GM20431 (cell line): ENCODE measurements at regions not wholly inside any gene's neighbourhood (a gene's known extent, or its start where the extent isn't known, plus 50 kb on each side); places are given as distances from the start of the nearest gene placed in this dataset.

Source experiments
- in situ Hi-C: fragments of 300-500 bp; cut with MseI, MboI; formaldehyde crosslinking; loops from one replicate; pipeline ENCODE4 v1.15.0; 2020; ENCODE audit warnings: low sequenced_read_pairs; ENCODE audit not compliant: unreplicated experiment

- in situ Hi-C loops = no loop called here
Measured at GRCh38 chr10:58017719-58018367, 249.9 kb downstream of the IPMK start.

DNA sequence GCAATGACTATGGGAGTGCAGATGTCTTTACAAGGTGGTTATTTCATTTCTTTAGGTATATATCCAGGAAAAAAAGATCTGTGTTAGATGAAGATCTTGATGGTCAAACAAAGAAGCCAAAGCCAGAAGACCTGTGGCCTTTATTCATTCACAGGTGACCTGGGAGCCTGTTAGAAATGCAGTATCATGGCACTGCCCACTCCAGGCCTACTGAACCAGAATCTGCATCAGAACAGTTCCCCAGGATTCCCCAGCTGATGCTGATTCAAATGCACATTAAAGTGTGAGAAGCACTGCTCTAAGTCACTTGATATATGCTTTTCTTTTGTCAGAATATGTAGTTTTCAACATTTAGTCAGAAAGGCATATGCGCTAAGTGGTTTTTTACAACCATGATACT, 251.1 kb downstream of the IPMK start:
- in situ Hi-C loops = no loop called here

DNA sequence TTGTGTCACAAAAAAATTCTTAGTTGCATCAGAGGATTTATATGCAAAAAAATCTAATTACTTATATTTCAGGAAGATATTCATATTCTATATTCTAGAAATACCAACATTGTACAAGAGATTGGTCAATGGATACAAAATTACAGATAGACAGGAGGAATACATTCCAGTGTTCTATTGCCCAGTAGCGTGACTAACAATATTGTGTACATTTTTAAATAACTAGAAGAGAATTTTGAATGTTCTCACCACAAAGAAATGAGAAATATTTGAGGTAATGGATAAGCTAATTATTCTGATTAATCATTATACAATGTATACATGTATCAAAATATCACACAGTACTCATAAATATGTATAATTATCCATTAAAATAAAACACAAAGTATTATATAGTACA, 253.3 kb downstream of the IPMK start:
- in situ Hi-C loops = no loop called here

DNA sequence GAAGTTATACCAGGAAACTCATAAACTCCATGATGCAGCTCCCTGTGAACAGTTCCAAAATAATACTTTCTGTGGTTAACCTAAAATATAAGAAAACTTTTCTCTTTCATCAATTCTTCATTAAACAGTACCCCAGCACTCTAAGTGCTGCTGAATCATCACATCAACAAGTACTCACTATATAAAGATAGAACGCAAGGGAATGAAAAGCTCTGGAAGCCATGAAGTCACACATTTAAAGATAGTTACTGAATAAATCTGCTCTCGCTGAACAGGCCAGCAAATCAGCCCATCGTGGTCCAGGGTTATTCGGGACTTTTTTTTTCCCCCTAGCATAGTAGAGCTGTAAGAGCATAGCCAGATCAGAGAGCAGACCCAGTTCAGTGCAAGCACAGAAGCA, 254.3 kb downstream of the IPMK start:
- in situ Hi-C loops = no loop called here

DNA sequence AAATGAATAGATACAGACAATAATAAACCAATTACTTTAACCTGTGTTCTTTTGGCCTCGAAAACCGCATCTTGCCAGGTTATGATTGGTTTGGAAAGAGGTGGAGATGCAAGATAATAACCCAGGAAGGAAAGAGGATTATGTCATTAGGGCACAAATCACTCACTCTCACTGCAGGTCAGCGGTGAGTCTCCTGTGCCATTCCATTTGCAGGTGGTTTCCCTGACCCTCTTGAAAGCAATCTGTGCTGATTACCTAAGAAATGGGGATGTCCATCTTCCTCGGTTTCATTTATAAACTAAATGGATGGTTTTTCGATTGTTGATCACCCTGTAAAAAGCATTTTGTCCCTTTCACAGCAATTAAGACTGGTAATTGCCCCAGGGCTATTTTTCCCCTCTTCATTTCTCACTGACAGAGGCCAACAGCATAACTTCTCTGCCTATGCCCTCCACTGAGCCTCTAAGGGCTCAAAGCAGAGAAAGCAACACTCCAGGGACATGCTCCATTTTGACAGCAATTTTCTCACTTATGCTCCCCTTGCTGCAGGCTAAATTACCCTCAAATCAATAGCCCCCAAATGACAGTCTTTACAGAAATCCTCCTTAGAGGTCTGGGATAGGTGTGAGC, 257.5 kb downstream of the IPMK start:
- in situ Hi-C loops = no loop called here

DNA sequence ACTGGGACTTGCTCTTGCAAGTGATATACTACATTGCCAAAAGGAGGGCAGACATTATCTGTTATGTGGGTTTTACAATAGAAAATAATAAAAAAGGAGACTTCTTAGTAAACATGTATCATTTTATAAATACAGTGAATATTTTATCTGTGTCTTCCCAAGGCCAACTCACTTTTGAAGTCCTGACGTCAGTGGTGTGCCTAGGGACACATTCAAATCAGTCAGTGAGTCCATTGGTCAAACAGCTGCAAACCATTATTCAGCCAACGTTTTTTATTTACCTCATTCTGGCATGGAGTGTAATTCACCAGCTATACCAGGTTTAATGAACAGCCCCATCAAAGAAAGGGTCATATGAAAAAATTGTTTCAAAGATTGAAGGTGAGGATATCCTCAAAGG, 263.7 kb downstream of the IPMK start:
- in situ Hi-C loops = no loop called here

DNA sequence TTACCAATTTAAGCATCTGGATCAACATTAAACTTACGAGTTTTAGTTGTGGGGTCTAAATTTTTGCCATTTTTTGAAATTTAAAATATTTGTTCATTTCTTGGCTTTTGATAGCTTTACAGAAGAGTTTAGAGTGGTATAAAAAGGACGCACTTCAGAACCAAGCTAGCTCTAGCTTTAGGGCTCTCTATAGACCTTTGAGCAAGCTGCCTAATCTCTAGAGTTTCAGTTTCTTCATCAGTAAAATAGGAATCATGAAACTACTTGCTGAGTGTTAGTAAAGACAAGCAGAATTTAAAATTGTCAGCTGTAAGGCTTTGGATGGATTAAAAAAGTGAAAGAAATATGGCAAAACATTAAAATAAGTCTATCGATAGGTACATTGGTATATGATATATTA, 266.5 kb downstream of the IPMK start:
- in situ Hi-C loops = no loop called here

DNA sequence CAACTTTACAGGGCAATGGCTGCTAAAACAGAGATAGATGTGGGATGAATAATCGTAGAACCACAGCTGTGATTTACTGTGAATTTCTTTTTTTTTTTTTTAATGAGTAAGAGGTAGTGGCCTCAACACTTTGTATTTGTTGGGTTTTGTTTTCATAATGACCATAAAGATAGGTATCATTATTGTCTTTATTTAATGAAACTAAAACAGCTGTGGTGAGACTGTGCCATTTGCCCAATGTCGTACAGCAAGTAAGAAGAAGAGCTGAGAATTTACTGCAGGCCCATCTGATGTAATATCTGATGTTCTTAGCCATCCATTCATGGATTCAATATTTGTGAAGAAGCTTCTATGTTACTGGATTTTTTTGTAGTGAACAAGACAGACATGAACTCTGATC, 271.2 kb downstream of the IPMK start:
- in situ Hi-C loops = no loop called here

- in situ Hi-C loops = no loop called here
Measured at GRCh38 chr10:57993302-57993701, 274.4 kb downstream of the IPMK start.

DNA sequence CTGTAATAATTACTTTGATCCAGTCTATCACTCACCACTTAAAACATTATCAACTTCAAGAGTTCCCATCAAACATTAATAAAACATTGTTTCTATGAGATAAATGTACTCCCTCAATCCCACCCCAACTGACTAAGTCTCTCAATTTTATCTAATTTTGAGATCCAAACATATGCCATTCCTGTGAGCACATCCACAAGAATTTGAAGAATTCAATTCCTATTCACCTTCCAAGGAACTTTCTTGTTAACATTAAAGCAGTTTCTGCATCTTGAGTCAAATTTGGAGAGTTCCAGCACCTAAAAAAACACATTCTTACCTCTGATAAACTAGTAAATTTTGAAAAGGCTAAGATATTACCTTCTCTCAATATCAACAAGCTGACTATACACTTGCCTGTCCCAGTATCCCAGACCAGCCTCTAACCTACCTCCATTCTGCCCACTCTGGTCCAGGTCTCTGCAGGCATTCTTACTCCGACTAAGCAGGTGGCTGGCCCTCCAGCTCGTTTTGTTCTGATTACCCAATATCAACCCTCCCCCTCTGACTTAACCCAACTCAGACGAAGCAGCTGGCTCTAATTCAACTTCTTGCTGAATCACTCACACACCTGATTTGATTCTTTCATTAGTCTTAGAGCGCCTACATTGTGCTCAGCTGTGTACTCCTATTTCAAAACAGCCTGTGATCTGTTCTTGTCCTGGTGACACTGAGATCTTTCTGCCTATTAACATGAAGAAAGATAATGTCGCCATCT, 275.2 kb downstream of the IPMK start:
- in situ Hi-C loops = no loop called here

GRCh38 chr10:57988964-57989363, 278.7 kb downstream of the IPMK start:
- in situ Hi-C loops = no loop called here

DNA sequence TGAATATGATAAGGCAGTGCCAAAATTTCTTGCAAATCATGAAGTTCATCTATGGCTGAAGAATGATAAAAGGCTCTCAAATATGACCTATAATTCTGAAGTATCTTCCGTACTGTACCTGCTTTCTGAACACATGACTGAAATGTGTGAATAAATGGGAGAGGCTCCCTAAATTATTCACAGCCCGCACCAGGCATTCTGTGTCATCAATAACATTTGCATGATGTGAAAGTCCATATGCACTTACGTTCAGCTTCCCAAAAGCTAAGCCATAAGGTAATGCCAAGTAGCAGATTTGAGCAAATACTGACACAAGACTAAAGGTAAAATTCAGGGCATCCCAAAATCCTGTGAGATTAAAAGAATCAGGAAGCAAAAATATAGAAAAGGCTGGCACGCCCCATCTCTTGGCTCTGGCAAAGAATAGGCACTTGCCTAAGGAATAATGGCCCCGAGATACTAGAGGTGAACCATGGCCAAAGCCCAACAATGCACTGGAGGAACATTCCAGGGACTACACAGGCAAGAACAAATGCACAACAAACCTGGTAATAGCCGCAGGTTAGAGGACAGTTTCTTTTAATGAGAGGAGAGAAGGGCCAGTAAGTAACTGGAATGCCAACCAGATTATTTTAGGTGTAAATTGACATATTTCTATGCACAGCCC, 280.5 kb downstream of the IPMK start:
- in situ Hi-C loops = no loop called here

DNA sequence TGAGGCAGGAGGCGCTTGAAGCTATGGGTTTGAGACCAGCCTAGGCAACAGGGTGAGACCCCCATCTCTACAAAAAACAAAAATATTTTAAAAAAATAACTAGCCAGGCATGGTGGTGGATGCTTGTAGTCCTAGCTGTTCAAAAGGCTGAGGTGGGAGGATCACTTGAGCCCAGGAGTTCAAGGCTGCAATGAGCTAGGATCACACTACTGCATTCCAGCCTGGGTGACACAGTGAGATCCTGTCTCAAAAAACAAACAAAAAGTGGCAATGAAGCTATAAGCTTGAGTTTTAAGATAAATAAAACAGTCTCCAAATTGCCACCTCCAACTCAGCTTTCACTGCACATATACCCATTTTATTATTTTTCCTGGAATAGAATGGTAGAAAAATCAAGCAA, 281.3 kb downstream of the IPMK start:
- in situ Hi-C loops = no loop called here

GRCh38 chr10:57983281-57983791, 284.4 kb downstream of the IPMK start:
- in situ Hi-C loops = no loop called here

GRCh38 chr10:57982091-57982490, 285.6 kb downstream of the IPMK start:
- in situ Hi-C loops = no loop called here

DNA sequence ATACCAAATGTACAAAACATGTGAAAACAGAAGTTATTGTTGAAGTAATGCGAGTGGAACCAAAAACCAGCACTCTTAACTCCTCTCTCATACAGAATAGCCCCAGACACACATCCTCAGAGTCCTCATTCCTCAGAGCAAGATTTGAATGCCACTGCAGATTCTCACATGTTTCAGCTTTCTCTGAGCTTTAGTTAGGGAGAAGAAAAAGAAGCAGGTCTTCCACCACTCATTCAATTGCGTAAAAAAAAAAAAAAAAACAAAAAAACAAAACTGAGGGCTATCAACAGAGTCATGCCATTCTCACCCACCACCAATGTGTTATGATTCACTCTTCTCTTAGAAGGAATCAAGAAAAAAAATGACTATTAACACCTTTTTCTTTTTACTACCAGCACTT, 287.7 kb downstream of the IPMK start:
- in situ Hi-C loops = no loop called here

DNA sequence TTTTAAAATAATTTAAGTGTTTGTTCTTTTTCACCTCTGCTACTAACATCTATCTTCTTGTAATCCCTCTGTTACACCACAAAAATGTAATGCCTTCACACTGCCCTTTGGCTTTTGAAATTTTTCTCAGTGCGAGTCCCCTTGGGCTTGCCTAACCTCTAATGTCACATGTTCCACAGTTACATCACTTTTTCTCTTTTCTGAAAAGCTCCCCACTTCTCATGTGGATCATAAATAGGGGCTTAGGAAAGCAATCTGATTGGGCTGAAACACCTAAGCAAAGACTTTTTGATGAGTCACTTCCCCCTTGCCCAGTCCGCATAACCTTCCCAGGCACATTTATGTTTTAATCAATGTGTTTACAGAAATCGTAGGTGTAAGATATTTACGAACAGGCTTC, 288.2 kb downstream of the IPMK start:
- in situ Hi-C loops = no loop called here

DNA sequence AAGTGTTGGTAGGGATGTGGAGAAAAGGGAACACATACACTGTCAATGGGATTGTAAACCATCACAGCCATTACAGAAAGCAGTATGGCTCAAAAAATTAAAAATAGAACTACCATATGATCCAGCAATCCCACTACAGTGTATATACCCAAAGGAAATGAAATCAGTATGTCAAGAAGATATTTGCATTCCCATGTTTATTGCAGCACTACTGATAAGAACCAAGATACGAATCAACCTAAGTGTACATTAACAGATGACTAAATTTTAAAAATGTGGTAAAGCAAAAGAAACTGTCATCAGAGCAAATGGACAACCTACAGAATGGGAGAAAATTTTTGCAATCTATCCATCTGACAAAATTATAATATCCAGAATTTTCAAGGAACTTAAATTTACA, 290.4 kb downstream of the IPMK start:
- in situ Hi-C loops = no loop called here

- in situ Hi-C loops = no loop called here
Measured at GRCh38 chr10:57973451-57973850, 294.2 kb downstream of the IPMK start.

DNA sequence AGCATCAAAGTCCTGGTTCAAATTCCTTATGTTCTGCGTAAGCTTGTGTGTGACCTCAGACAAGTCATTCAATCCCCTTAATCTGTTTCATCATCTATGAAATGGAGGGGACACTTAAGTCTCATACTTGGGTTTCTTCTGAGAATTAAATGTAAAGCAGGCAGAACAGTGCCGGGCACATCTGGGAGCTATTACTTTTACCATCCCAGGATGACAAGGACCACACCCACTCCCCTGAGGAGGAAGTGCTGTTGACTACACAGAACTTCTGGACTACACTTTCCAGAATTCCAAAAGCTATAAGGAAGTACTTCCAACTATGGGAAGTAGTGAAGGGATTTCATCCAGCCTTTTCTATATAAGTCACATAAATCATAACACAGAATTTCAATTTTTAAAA, 294.9 kb downstream of the IPMK start:
- in situ Hi-C loops = no loop called here
